Vagina (tissue), 2 donors: ENCODE measurements at regions not wholly inside any gene's neighbourhood (a gene's known extent, or its start where the extent isn't known, plus 50 kb on each side); places are given as distances from the start of the nearest gene placed in this dataset.

Source experiments
- POLR2A ChIP-seq, 2 donors: fragments of 450-650 bp; IDR thresholded peaks; one replicate each; pipeline ENCODE4 v1.6.1; 2017; ENCODE audit warnings: antibody characterized with exemption in 2 of 2, mild to moderate bottlenecking in 2 of 2, moderate library complexity in 2 of 2
- TF ChIP-seq, protein P1 (sequence below), 3 experiments: fragments of 450-650 bp in 2 of 3; fragments of 200-600 bp in 1 of 3; sonication (generic) in 1 of 3; IDR thresholded peaks; one replicate each; pipeline ENCODE4 v1.5.1; 2017 to 2019; ENCODE audit warnings: antibody characterized with exemption in 3 of 3, mild to moderate bottlenecking in 2 of 3, moderate library complexity in 2 of 3

DNA sequence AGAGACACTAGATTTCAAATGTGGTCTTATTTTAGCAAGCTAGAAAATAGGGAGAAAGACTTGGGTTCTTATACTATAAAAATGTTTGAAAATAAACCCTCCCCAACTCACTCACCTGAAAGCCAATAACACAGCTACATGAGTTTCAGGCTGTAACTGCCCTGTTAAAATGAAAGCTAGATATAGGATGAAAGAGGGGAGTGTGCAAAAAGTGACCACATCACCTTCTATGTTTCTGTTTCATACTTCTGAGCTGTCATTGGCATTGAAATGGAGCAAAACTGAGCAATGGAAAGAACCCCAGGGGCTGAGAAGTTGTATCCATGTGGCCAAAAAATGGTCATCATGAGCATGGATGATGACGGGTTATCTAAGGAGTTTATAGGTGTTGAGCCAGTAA, 148.1 kb upstream of the TENT5A start:
- TF ChIP-seq, protein P1, sequence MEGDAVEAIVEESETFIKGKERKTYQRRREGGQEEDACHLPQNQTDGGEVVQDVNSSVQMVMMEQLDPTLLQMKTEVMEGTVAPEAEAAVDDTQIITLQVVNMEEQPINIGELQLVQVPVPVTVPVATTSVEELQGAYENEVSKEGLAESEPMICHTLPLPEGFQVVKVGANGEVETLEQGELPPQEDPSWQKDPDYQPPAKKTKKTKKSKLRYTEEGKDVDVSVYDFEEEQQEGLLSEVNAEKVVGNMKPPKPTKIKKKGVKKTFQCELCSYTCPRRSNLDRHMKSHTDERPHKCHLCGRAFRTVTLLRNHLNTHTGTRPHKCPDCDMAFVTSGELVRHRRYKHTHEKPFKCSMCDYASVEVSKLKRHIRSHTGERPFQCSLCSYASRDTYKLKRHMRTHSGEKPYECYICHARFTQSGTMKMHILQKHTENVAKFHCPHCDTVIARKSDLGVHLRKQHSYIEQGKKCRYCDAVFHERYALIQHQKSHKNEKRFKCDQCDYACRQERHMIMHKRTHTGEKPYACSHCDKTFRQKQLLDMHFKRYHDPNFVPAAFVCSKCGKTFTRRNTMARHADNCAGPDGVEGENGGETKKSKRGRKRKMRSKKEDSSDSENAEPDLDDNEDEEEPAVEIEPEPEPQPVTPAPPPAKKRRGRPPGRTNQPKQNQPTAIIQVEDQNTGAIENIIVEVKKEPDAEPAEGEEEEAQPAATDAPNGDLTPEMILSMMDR (IDR thresholded peaks at IDR 0.05), result no peak
- TF ChIP-seq POLR2A (IDR thresholded peaks at IDR 0.05), result no peak
